ENCODE measurements at regions not wholly inside any gene's neighbourhood (a gene's known extent, or its start where the extent isn't known, plus 50 kb on each side); places are given as distances from the start of the nearest gene placed in this dataset.

DNA sequence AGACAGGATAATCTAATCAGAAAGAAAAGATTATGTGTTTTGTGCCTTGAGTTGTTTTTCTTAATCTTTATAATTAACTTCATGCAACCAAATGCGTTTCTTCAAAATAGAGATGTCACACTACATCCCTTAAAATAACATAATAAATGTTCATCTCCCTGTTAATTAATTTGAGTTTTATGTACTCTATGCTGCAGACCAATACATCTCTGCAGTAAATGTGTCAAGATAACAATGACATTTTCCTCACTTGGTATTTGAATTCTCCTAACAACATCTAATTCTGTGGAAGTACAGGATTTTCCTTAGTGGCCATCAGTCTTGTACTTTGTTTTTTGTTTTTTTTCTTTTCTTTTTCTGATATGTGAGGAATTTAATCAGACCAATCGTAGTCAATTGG lies 279.2 kb upstream of the TYRP1 start:
- TF ChIP-seq CTCF (IDR thresholded peaks at IDR 0.05) (no peak), POLR2AphosphoS5 (IDR thresholded peaks at IDR 0.05; ENCODE audit: insufficient read depth in 1 of 2, low read depth in 1 of 2) (no peak)

Data from vagina (tissue), 2 donors.